MM.1S (cell line): ENCODE measurements at regions not wholly inside any gene's neighbourhood (a gene's known extent, or its start where the extent isn't known, plus 50 kb on each side); places are given as distances from the start of the nearest gene placed in this dataset.

Experiments
- EZH2 ChIP-seq: fragments of 300-600 bp; sonication (generic); optimal IDR thresholded peaks from 2 replicates; pipeline ENCODE3; 2017; ENCODE audit warnings: low read depth, mild to moderate bottlenecking, antibody characterized with exemption, low read length, mixed read lengths
- EZH2phosphoT487 ChIP-seq: fragments of 300-600 bp; sonication (generic); IDR thresholded peaks from 2 replicates; pipeline ENCODE4 v1.6.1; 2018; ENCODE audit warnings: antibody characterized with exemption, low read length
- TF ChIP-seq, protein P1 (sequence below): fragments of 300-600 bp; sonication (generic); IDR thresholded peaks from 2 replicates; pipeline ENCODE4 v1.5.1; 2016; ENCODE audit warnings: antibody characterized with exemption, low read length, mixed read lengths

DNA sequence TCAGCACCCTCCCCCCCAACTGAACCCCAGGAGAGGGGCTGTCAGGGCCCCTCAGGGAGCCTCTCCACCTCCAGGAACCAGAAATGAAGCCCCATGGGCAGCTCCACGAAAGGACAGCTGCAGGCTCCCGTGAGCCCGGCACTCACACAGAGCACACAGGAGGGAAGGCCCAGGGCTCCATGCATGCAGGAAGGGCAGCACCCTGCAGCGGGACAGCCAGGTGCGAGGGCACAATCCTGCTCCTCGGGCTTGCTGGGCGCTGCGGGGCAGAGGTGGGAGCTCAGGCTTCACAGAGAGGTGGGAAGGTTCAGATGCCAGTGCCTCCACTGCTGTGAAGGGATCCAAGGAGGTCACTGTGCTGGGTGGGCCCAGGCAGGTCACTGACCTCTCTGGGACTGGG is 90.0 kb downstream of the HMX1 start:
- TF ChIP-seq, protein P1, sequence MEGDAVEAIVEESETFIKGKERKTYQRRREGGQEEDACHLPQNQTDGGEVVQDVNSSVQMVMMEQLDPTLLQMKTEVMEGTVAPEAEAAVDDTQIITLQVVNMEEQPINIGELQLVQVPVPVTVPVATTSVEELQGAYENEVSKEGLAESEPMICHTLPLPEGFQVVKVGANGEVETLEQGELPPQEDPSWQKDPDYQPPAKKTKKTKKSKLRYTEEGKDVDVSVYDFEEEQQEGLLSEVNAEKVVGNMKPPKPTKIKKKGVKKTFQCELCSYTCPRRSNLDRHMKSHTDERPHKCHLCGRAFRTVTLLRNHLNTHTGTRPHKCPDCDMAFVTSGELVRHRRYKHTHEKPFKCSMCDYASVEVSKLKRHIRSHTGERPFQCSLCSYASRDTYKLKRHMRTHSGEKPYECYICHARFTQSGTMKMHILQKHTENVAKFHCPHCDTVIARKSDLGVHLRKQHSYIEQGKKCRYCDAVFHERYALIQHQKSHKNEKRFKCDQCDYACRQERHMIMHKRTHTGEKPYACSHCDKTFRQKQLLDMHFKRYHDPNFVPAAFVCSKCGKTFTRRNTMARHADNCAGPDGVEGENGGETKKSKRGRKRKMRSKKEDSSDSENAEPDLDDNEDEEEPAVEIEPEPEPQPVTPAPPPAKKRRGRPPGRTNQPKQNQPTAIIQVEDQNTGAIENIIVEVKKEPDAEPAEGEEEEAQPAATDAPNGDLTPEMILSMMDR: no peak
- TF ChIP-seq EZH2 (no peak), EZH2phosphoT487 (no peak)
